Upper lobe of left lung (tissue), 4 donors: ENCODE measurements at regions not wholly inside any gene's neighbourhood (a gene's known extent, or its start where the extent isn't known, plus 50 kb on each side); places are given as distances from the start of the nearest gene placed in this dataset.

Source experiments
- CTCF ChIP-seq, 6 experiments: fragments of 450-650 bp in 4 of 6; fragments of 200-600 bp in 2 of 6; sonication (generic) in 2 of 6; IDR thresholded peaks; one replicate each; pipeline ENCODE4 v1.5.1; 2016 to 2019; ENCODE audit warnings: antibody characterized with exemption in 6 of 6
- POLR2AphosphoS5 ChIP-seq, 2 donors: sonication (generic); formaldehyde crosslinking; IDR thresholded peaks; one replicate each; pipeline ENCODE4 v1.5.1; 2017; ENCODE audit warnings: antibody characterized with exemption in 2 of 2

GRCh38 chr6:169159331-169159730 lies 94.3 kb downstream of the THBS2 start:
- no peak for TF ChIP-seq POLR2AphosphoS5 (IDR thresholded peaks at IDR 0.05)
- TF ChIP-seq CTCF (IDR thresholded peaks at IDR 0.05) = no peak
